ENCODE measurements at regions not wholly inside any gene's neighbourhood (a gene's known extent, or its start where the extent isn't known, plus 50 kb on each side); places are given as distances from the start of the nearest gene placed in this dataset.
A peak's percentile ranks its signal among the peaks of the same experiment; 100 is the strongest.

GRCh38 chr2:122255924-122256323 is 500.5 kb downstream of the TSN start:
- no peak for DNase-seq (ENCODE audit: insufficient read length)
- TF ChIP-seq POLR2A (IDR thresholded peaks at IDR 0.05; ENCODE audit: low read depth, low read length) = no peak
- no peak for TF ChIP-seq TAF1 (IDR thresholded peaks at IDR 0.05; ENCODE audit: borderline replicate concordance, low read depth, low read length)
- TF ChIP-seq POLR2AphosphoS5 (IDR thresholded peaks at IDR 0.05; ENCODE audit: low read depth, low read length) = no peak
- FAIRE-seq = no peak

GRCh38 chr2:122261911-122262310 is 506.5 kb downstream of the TSN start:
- FAIRE-seq (no peak), DNase-seq (ENCODE audit: insufficient read length) (no peak)
- no peak for TF ChIP-seq POLR2AphosphoS5 (IDR thresholded peaks at IDR 0.05; ENCODE audit: low read depth, low read length)
- TF ChIP-seq TAF1 (IDR thresholded peaks at IDR 0.05; ENCODE audit: borderline replicate concordance, low read depth, low read length) = no peak
- no peak for TF ChIP-seq POLR2A (IDR thresholded peaks at IDR 0.05; ENCODE audit: low read depth, low read length)

- no peak for DNase-seq (ENCODE audit: insufficient read length)
- FAIRE-seq = no peak
- TF ChIP-seq POLR2AphosphoS5 (IDR thresholded peaks at IDR 0.05; ENCODE audit: low read depth, low read length) = no peak
- no peak for TF ChIP-seq POLR2A (IDR thresholded peaks at IDR 0.05; ENCODE audit: low read depth, low read length)
- no peak for TF ChIP-seq TAF1 (IDR thresholded peaks at IDR 0.05; ENCODE audit: borderline replicate concordance, low read depth, low read length)
These were observed 508.3 kb downstream of the TSN start for GRCh38 chr2:122263746-122264145.

- DNase-seq (ENCODE audit: insufficient read length) = no peak
- no peak for FAIRE-seq
- no peak for TF ChIP-seq POLR2A (IDR thresholded peaks at IDR 0.05; ENCODE audit: low read depth, low read length)
- no peak for TF ChIP-seq POLR2AphosphoS5 (IDR thresholded peaks at IDR 0.05; ENCODE audit: low read depth, low read length)
- no peak for TF ChIP-seq TAF1 (IDR thresholded peaks at IDR 0.05; ENCODE audit: borderline replicate concordance, low read depth, low read length)
These were observed 511.2 kb downstream of the TSN start for GRCh38 chr2:122266636-122267035.

- DNase-seq (ENCODE audit: insufficient read length) (no peak), FAIRE-seq (no peak)
- TF ChIP-seq POLR2A (IDR thresholded peaks at IDR 0.05; ENCODE audit: low read depth, low read length) = no peak
- no peak for TF ChIP-seq POLR2AphosphoS5 (IDR thresholded peaks at IDR 0.05; ENCODE audit: low read depth, low read length)
- TF ChIP-seq TAF1 (IDR thresholded peaks at IDR 0.05; ENCODE audit: borderline replicate concordance, low read depth, low read length) = no peak
These were observed 512.5 kb downstream of the TSN start for GRCh38 chr2:122267947-122268346.

GRCh38 chr2:122273785-122274419 is 518.5 kb downstream of the TSN start:
- TF ChIP-seq POLR2A (IDR thresholded peaks at IDR 0.05; ENCODE audit: low read depth, low read length) (no peak), TAF1 (IDR thresholded peaks at IDR 0.05; ENCODE audit: borderline replicate concordance, low read depth, low read length) (no peak), POLR2AphosphoS5 (IDR thresholded peaks at IDR 0.05; ENCODE audit: low read depth, low read length) (no peak)
- DNase-seq (ENCODE audit: insufficient read length) (no peak), FAIRE-seq (peak; percentile 100)

GRCh38 chr2:122277956-122278355 is 522.5 kb downstream of the TSN start:
- no peak for FAIRE-seq
- TF ChIP-seq TAF1 (IDR thresholded peaks at IDR 0.05; ENCODE audit: borderline replicate concordance, low read depth, low read length) (no peak), POLR2AphosphoS5 (IDR thresholded peaks at IDR 0.05; ENCODE audit: low read depth, low read length) (no peak), POLR2A (IDR thresholded peaks at IDR 0.05; ENCODE audit: low read depth, low read length) (no peak)
- DNase-seq (ENCODE audit: insufficient read length) = no peak

- no peak for TF ChIP-seq TAF1 (IDR thresholded peaks at IDR 0.05; ENCODE audit: borderline replicate concordance, low read depth, low read length)
- no peak for TF ChIP-seq POLR2A (IDR thresholded peaks at IDR 0.05; ENCODE audit: low read depth, low read length)
- TF ChIP-seq POLR2AphosphoS5 (IDR thresholded peaks at IDR 0.05; ENCODE audit: low read depth, low read length) = no peak
- peak; percentile 61 for FAIRE-seq
- no peak for DNase-seq (ENCODE audit: insufficient read length)
These were observed 545.3 kb downstream of the TSN start for GRCh38 chr2:122300758-122301157.

GRCh38 chr2:122307763-122308162 is 552.3 kb downstream of the TSN start:
- DNase-seq (ENCODE audit: insufficient read length) = no peak
- FAIRE-seq = no peak
- TF ChIP-seq POLR2A (IDR thresholded peaks at IDR 0.05; ENCODE audit: low read depth, low read length) (no peak), POLR2AphosphoS5 (IDR thresholded peaks at IDR 0.05; ENCODE audit: low read depth, low read length) (no peak), TAF1 (IDR thresholded peaks at IDR 0.05; ENCODE audit: borderline replicate concordance, low read depth, low read length) (no peak)

GRCh38 chr2:122315306-122315705 is 559.9 kb downstream of the TSN start:
- DNase-seq (ENCODE audit: insufficient read length) (no peak), FAIRE-seq (no peak)
- no peak for TF ChIP-seq POLR2AphosphoS5 (IDR thresholded peaks at IDR 0.05; ENCODE audit: low read depth, low read length)
- TF ChIP-seq POLR2A (IDR thresholded peaks at IDR 0.05; ENCODE audit: low read depth, low read length) = no peak
- no peak for TF ChIP-seq TAF1 (IDR thresholded peaks at IDR 0.05; ENCODE audit: borderline replicate concordance, low read depth, low read length)

GRCh38 chr2:122319539-122320132 is 564.2 kb downstream of the TSN start:
- FAIRE-seq = no peak
- no peak for DNase-seq (ENCODE audit: insufficient read length)
- TF ChIP-seq TAF1 (IDR thresholded peaks at IDR 0.05; ENCODE audit: borderline replicate concordance, low read depth, low read length) (no peak), POLR2AphosphoS5 (IDR thresholded peaks at IDR 0.05; ENCODE audit: low read depth, low read length) (no peak), POLR2A (IDR thresholded peaks at IDR 0.05; ENCODE audit: low read depth, low read length) (no peak)

- DNase-seq (ENCODE audit: insufficient read length) = no peak
- TF ChIP-seq POLR2AphosphoS5 (IDR thresholded peaks at IDR 0.05; ENCODE audit: low read depth, low read length) (no peak), TAF1 (IDR thresholded peaks at IDR 0.05; ENCODE audit: borderline replicate concordance, low read depth, low read length) (no peak), POLR2A (IDR thresholded peaks at IDR 0.05; ENCODE audit: low read depth, low read length) (no peak)
- peak; percentile 56 for FAIRE-seq
These were observed 567.4 kb downstream of the TSN start for GRCh38 chr2:122322815-122323214.
